Activated T-helper 2 cell treated with anti-CD3 and anti-CD28 coated beads, Interferon-gamma antibody, Interleukin-2, Interleukin-4, amounts not matched to agents 10 μg/mL and 5 μg/mL and 100 μg/mL, durations not matched to agents 14 hours and 24 hours and 36 hours (primary cell): ENCODE measurements at regions not wholly inside any gene's neighbourhood (a gene's known extent, or its start where the extent isn't known, plus 50 kb on each side); places are given as distances from the start of the nearest gene placed in this dataset.
"Not testable (repeated sequence)": the region's sequence is repeated elsewhere in the genome, so short reads cannot be mapped to it uniquely, and the experiment has no call there.

ENCODE experiments used
- DNase-seq: peaks from one replicate; pipeline ENCODE4 v3.0.0; 2021; ENCODE audit warnings: low spot score
- H3K27ac Mint-ChIP-seq: one replicate; pipeline ENCODE4 v1.8.0; 2021; ENCODE audit warnings: mixed read lengths
- H3K27me3 Mint-ChIP-seq: one replicate; pipeline ENCODE4 v1.8.0; 2021; ENCODE audit warnings: low read depth, mixed read lengths
- H3K36me3 Mint-ChIP-seq: one replicate; pipeline ENCODE4 v1.8.0; 2021; ENCODE audit warnings: low read depth, mixed read lengths
- H3K4me1 Mint-ChIP-seq: one replicate; pipeline ENCODE4 v1.8.0; 2021; ENCODE audit warnings: low read depth, mixed read lengths
- H3K4me3 Mint-ChIP-seq: one replicate; pipeline ENCODE4 v1.8.0; 2021; ENCODE audit warnings: low read depth, mild to moderate bottlenecking, moderate library complexity, mixed read lengths
- H3K9me3 Mint-ChIP-seq: one replicate; pipeline ENCODE4 v1.8.0; 2021; ENCODE audit warnings: mixed read lengths
- intact Hi-C: fragments of 100-400 bp; cut with micrococcal nuclease; formaldehyde crosslinking; loops from one replicate; pipeline ENCODE4 v1.15.1; 2023

GRCh38 chr13:19362946-19363510 lies 181.4 kb upstream of the TUBA3C start:
- intact Hi-C loops, result no loop called here
- no peaks in the 10 kb centered on the region for H3K27me3 Mint-ChIP-seq
- H3K27ac Mint-ChIP-seq, result no peak overlapping the region
- H3K4me1 Mint-ChIP-seq, result no peaks in the 10 kb centered on the region
- H3K9me3 Mint-ChIP-seq, result no peaks in the 10 kb centered on the region
- DNase-seq, result no peak
- no peak overlapping the region for H3K4me3 Mint-ChIP-seq
- no peaks in the 10 kb centered on the region for H3K36me3 Mint-ChIP-seq

DNA sequence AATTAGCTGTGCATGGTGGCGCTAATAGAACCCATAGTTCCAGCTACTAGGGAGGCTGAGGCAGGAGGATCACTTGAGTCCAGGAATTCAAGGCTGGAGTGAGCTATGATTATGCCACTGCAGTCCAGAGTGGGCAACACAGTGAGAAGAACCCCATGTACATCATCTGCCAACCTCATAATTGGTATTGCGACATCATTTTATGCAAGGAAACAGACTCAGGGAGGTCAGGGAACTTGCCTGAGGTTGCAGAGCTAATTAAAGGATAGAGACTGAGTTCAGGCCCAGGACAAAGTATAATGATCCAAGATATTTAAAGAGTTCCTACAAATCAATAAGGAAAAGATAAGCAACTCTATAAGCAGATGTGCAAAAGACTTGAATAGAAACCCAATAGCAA lies 178.1 kb upstream of the TUBA3C start:
- H3K36me3 Mint-ChIP-seq, intact Hi-C loops, H3K27me3 Mint-ChIP-seq, DNase-seq, H3K4me3 Mint-ChIP-seq, H3K27ac Mint-ChIP-seq, H3K4me1 Mint-ChIP-seq, H3K9me3 Mint-ChIP-seq: not testable (repeated sequence)

DNA sequence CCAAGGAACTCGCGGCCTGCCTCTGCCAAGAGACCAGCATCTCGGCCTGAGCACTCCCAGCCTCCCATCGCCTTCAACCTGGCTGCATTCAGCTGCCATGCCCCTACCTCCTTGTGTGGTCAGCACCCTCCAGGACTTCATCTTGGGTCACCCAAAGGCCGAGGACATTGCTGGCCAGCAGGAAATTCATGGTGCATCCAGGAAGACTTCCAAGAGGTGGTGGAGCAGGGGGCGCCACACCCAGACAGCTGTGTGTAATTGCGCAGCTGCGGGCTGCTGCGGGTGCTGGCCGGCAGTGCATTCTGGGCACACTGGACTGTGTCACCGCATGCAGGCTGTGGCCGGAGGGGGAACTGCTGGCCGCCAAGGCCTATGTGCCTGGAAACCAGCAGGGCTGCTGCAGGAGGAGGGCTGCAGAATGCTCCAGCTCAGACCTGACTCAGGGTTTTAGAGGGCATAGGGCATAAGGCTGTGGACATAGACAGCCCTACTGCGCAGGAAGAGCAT lies 164.3 kb upstream of the TUBA3C start:
- Mint-ChIP-seq H3K9me3 (no peaks in the 10 kb centered on the region), H3K36me3 (no peaks in the 10 kb centered on the region), H3K27me3 (peaks cover 5% of the 10 kb centered on the region), H3K4me1 (no peaks in the 10 kb centered on the region), H3K4me3 (no peak overlapping the region), H3K27ac (no peak overlapping the region)
- intact Hi-C loops, result no loop called here
- no peak for DNase-seq

- Mint-ChIP-seq H3K4me1 (no peaks in the 10 kb centered on the region), H3K9me3 (peaks cover 4% of the 10 kb centered on the region), H3K36me3 (no peaks in the 10 kb centered on the region), H3K4me3 (peak overlapping the region; percentile 60), H3K27me3 (peaks cover 5% of the 10 kb centered on the region), H3K27ac (no peak overlapping the region)
- no peak for DNase-seq
- intact Hi-C loops, result no loop called here
Observed at GRCh38 chr13:19345158-19345557, 163.5 kb upstream of the TUBA3C start.

DNA sequence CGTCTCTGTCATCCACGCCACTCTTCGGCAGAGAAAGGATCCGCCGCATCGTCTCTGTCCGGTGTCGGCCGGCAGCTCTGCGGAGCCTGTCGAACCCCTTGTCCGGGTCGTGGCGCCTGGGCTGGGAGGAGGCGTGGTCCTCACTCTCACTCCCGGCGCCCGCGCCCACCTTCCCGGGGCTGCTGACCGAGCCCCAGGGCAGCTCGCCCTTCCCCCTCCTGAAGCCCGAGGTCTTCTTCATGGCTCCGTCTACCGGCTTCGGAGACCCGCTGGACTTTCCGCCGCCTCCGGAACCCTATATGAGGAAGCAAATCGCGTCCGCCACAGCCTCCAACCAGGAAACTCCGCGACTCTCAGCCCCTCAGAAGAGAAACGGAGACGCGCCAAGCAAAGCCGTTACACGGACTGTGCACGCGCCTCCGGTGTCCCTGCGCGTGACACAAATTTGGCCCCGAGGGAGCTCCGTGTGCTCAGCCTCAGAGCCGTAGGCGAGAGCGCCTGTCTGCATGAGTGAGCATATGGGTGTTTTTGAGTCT lies 163.0 kb upstream of the TUBA3C start:
- intact Hi-C loops, H3K4me1 Mint-ChIP-seq: not testable (repeated sequence)

DNA sequence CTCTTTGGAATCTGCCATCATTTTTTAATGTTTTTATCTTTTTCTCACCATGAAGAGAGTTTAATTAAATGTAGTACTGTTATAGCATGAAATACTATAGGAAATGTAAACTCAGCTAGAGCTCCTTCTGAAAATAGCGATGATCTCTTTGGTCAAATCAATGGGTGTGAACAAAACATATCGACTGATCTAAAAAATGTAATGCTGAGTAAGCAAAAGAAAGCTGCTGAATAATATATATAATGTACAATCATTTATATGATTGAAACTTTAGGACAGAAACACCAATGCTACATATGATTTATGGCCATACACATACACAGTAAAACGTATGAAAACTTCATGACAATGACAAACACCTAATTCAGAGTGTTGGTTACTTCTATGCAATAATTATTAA lies 150.8 kb upstream of the TUBA3C start:
- no peaks in the 10 kb centered on the region for H3K36me3 Mint-ChIP-seq
- no peaks in the 10 kb centered on the region for H3K4me1 Mint-ChIP-seq
- intact Hi-C loops, result no loop called here
- no peak for DNase-seq
- H3K27me3 Mint-ChIP-seq, result no peaks in the 10 kb centered on the region
- H3K9me3 Mint-ChIP-seq, result no peaks in the 10 kb centered on the region
- no peak overlapping the region for H3K27ac Mint-ChIP-seq
- no peak overlapping the region for H3K4me3 Mint-ChIP-seq

More for the DNA sequence above, 163.0 kb upstream of the TUBA3C start:
- not testable (repeated sequence) for H3K9me3 Mint-ChIP-seq, H3K36me3 Mint-ChIP-seq, DNase-seq, H3K27ac Mint-ChIP-seq, H3K27me3 Mint-ChIP-seq
- H3K4me3 Mint-ChIP-seq, result peak overlapping the region; percentile 60

- H3K4me1 Mint-ChIP-seq, result no peaks in the 10 kb centered on the region
- H3K27me3 Mint-ChIP-seq, result no peaks in the 10 kb centered on the region
- H3K9me3 Mint-ChIP-seq, result peaks cover 6% of the 10 kb centered on the region
- H3K27ac Mint-ChIP-seq, result no peak overlapping the region
- DNase-seq, result no peak
- no peaks in the 10 kb centered on the region for H3K36me3 Mint-ChIP-seq
- no peak overlapping the region for H3K4me3 Mint-ChIP-seq
- intact Hi-C loops, result no loop called here
Observed at GRCh38 chr13:19329365-19329764, 147.7 kb upstream of the TUBA3C start.

DNA sequence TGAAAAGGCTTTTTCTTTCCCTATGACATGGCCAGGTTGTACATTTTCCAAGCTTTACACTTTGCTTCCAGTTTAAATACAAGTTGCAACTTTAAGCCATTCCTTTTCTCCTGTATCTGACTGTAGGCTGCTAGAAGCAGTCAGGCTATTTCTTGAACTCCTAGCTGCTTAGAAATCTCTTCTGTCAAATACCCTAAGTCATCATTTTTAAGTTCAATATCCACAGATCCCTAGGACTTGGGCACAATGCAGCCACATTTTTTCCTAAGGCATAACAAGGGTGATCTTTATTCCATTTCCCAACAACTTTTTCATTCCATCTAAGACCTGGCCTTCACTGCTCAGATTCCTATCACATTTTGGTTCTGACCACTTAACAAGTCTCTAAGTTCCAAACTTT lies 142.7 kb upstream of the TUBA3C start:
- Mint-ChIP-seq H3K4me3 (no peak overlapping the region), H3K27me3 (no peaks in the 10 kb centered on the region), H3K4me1 (no peaks in the 10 kb centered on the region), H3K9me3 (peaks cover 8% of the 10 kb centered on the region), H3K36me3 (no peaks in the 10 kb centered on the region), H3K27ac (no peak overlapping the region)
- intact Hi-C loops, result no loop called here
- no peak for DNase-seq

GRCh38 chr13:19321222-19321621 lies 139.6 kb upstream of the TUBA3C start:
- Mint-ChIP-seq H3K4me1 (no peaks in the 10 kb centered on the region), H3K27ac (no peak overlapping the region), H3K9me3 (peaks cover 8% of the 10 kb centered on the region), H3K36me3 (no peaks in the 10 kb centered on the region), H3K27me3 (no peaks in the 10 kb centered on the region), H3K4me3 (no peak overlapping the region)
- DNase-seq, result no peak
- intact Hi-C loops, result no loop called here

- DNase-seq, result no peak
- Mint-ChIP-seq H3K36me3 (no peaks in the 10 kb centered on the region), H3K4me1 (no peaks in the 10 kb centered on the region), H3K27ac (no peak overlapping the region), H3K4me3 (no peak overlapping the region), H3K27me3 (no peaks in the 10 kb centered on the region), H3K9me3 (peaks cover 9% of the 10 kb centered on the region)
- intact Hi-C loops, result no loop called here
Observed at GRCh38 chr13:19305434-19305833, 123.8 kb upstream of the TUBA3C start.

DNA sequence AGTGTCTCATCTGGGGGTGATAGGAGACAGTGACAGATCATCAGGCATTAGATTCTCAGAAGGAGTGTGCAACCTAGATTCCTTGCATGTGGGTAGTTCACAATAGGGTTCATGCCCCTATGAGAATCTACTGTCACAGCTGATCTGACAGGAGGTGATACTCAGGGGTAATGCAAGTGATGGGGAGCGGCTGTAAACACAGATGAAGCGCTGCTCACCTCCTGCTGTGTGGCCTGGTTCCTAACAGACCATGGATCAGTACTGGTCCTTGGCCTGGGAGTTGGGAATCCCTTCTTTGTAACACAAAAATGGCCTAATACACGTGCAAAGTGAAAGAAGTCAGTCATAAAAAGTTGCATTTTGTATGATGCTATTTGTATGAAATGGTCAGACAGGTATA lies 107.6 kb upstream of the TUBA3C start:
- no peak overlapping the region for H3K27ac Mint-ChIP-seq

DNA sequence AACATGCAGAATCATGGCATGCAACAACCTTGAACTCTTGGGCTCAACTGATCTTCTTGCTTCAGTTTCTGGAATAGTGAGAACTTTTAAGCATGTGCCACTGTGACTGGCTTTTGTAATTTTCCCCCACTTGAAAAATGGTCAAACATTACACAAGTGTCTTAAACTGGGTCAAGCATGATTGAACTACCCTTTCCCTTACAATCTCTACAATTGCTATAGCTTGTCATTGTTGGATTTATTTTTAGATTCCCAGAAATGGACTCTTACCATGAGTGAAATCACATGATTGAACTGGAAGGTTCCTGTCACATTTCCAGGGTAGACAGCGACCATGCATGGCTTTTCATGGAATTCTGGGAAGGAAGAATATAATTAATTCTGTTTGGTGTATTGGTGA lies 102.2 kb upstream of the TUBA3C start:
- intact Hi-C loops, result no loop called here
- H3K4me1 Mint-ChIP-seq, result no peaks in the 10 kb centered on the region
- H3K27ac Mint-ChIP-seq, result no peak overlapping the region
- no peak overlapping the region for H3K4me3 Mint-ChIP-seq
- H3K36me3 Mint-ChIP-seq, result no peaks in the 10 kb centered on the region
- H3K9me3 Mint-ChIP-seq, result peaks cover 14% of the 10 kb centered on the region
- no peak for DNase-seq
- no peaks in the 10 kb centered on the region for H3K27me3 Mint-ChIP-seq

More for the DNA sequence above, 107.6 kb upstream of the TUBA3C start:
- Mint-ChIP-seq H3K36me3 (no peaks in the 10 kb centered on the region), H3K4me3 (no peak overlapping the region), H3K27me3 (no peaks in the 10 kb centered on the region), H3K9me3 (peaks cover 16% of the 10 kb centered on the region), H3K4me1 (no peaks in the 10 kb centered on the region)
- no peak for DNase-seq
- intact Hi-C loops, result no loop called here

DNA sequence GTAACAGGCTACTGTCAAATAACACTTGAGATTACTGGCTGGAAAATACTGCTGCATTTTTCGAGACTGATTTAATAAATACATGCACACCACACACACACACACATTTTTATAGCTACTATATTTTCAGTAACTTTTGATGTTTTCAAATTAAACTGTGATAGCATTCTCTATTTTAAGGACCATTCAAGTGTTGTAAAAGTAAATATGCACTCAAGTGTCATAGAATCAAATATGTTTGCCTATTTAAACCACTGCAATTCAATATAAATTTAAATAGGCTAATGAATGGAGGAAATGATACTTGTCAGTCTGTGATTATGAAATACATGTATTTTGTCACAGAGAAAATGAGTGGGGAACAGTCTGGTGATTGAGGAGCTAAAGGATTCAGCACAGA lies 86.7 kb upstream of the TUBA3C start:
- no peak for DNase-seq
- no peaks in the 10 kb centered on the region for H3K36me3 Mint-ChIP-seq
- no peaks in the 10 kb centered on the region for H3K4me1 Mint-ChIP-seq
- no peak overlapping the region for H3K4me3 Mint-ChIP-seq
- no peak overlapping the region for H3K27ac Mint-ChIP-seq
- intact Hi-C loops, result no loop called here
- peaks cover 16% of the 10 kb centered on the region for H3K9me3 Mint-ChIP-seq
- no peaks in the 10 kb centered on the region for H3K27me3 Mint-ChIP-seq

GRCh38 chr13:19267746-19268145 lies 86.1 kb upstream of the TUBA3C start:
- intact Hi-C loops, result no loop called here
- H3K27me3 Mint-ChIP-seq, result no peaks in the 10 kb centered on the region
- no peaks in the 10 kb centered on the region for H3K4me1 Mint-ChIP-seq
- peaks cover 15% of the 10 kb centered on the region for H3K9me3 Mint-ChIP-seq
- H3K27ac Mint-ChIP-seq, result no peak overlapping the region
- DNase-seq, result no peak
- H3K36me3 Mint-ChIP-seq, result no peaks in the 10 kb centered on the region
- H3K4me3 Mint-ChIP-seq, result no peak overlapping the region
